Colonic mucosa (tissue), 4 donors: ENCODE measurements at regions not wholly inside any gene's neighbourhood (a gene's known extent, or its start where the extent isn't known, plus 50 kb on each side); places are given as distances from the start of the nearest gene placed in this dataset.

Experiments used
- DNase-seq: peaks from one replicate; pipeline ENCODE4 v3.0.0-alpha.2; 2020
- H3K27ac ChIP-seq: fragments of 200-600 bp; one replicate; pipeline ENCODE4 v1.8.0; 2021
- H3K27me3 ChIP-seq: fragments of 200-600 bp; one replicate; pipeline ENCODE4 v1.8.0; 2021
- H3K36me3 ChIP-seq: fragments of 200-600 bp; one replicate; pipeline ENCODE4 v1.8.0; 2021
- H3K4me1 ChIP-seq: fragments of 200-600 bp; one replicate; pipeline ENCODE4 v1.8.0; 2021; ENCODE audit warnings: mild to moderate bottlenecking
- H3K4me3 ChIP-seq: fragments of 200-600 bp; one replicate; pipeline ENCODE4 v1.8.0; 2021
- H3K9ac ChIP-seq, 2 donors: one replicate each; pipeline ENCODE4 v1.7.0; 2013; ENCODE audit warnings: control low read depth in 2 of 2, low read depth in 2 of 2, low read length in 2 of 2
- H3K9me3 ChIP-seq: fragments of 200-600 bp; one replicate; pipeline ENCODE4 v1.8.0; 2021
- intact Hi-C: fragments of 100-400 bp; cut with DNase I; formaldehyde crosslinking; loops from one replicate; pipeline ENCODE4 v1.14.1; 2022
- TF ChIP-seq, protein P1 (sequence below): fragments of 200-600 bp; IDR thresholded peaks from one replicate; pipeline ENCODE4 v1.8.0; 2022; ENCODE audit warnings: antibody characterized with exemption, mild to moderate bottlenecking
- donor health status: healthy.
- donor health status: DM: no; HTN: no; CAD: no.
- donor health status: DM: no; HTN: no; CAD: no.

DNA sequence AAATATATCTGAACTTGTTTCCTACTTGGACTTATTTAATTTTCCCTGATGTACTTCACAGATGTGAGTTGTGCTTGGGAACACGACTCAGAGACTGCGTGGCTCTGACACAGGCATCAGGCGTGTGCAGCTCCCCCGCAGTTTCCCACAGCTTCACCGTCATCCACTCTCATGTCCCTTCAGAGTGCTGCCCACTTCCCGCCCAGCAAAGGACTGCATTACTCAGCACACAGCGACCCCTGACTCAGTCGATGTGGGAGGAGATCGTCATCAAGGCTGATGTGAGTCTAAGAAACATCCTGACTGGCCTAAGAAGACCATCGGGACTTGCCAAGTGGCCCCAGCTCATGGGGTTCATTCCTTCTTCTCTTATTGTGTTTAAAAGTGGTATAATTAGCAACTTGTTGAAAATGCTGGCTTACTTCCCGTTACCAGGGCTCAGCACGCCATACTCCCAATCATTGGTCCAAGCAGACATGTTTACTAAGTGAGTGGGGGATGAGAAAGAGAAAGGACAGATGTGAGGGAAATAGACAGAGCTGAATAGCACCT, 539.4 kb upstream of the JARID2 start:
- Histone ChIP-seq H3K36me3 (no peaks in the 10 kb centered on the region), H3K27me3 (no peaks in the 10 kb centered on the region), H3K4me1 (no peaks in the 10 kb centered on the region), H3K9ac (no peak overlapping the region), H3K4me3 (no peak overlapping the region), H3K9me3 (no peaks in the 10 kb centered on the region), H3K27ac (no peak overlapping the region)
- no peak for DNase-seq
- TF ChIP-seq, protein P1, sequence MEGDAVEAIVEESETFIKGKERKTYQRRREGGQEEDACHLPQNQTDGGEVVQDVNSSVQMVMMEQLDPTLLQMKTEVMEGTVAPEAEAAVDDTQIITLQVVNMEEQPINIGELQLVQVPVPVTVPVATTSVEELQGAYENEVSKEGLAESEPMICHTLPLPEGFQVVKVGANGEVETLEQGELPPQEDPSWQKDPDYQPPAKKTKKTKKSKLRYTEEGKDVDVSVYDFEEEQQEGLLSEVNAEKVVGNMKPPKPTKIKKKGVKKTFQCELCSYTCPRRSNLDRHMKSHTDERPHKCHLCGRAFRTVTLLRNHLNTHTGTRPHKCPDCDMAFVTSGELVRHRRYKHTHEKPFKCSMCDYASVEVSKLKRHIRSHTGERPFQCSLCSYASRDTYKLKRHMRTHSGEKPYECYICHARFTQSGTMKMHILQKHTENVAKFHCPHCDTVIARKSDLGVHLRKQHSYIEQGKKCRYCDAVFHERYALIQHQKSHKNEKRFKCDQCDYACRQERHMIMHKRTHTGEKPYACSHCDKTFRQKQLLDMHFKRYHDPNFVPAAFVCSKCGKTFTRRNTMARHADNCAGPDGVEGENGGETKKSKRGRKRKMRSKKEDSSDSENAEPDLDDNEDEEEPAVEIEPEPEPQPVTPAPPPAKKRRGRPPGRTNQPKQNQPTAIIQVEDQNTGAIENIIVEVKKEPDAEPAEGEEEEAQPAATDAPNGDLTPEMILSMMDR, result no peak
- intact Hi-C loops, result no loop called here

- TF ChIP-seq, protein P1, result no peak
- H3K27ac ChIP-seq, result no peak overlapping the region
- H3K4me3 ChIP-seq, result no peak overlapping the region
- no peaks in the 10 kb centered on the region for H3K4me1 ChIP-seq
- no peaks in the 10 kb centered on the region for H3K27me3 ChIP-seq
- H3K36me3 ChIP-seq, result no peaks in the 10 kb centered on the region
- intact Hi-C loops, result no loop called here
- no peaks in the 10 kb centered on the region for H3K9me3 ChIP-seq
- no peak for DNase-seq
- H3K9ac ChIP-seq, result no peak overlapping the region
Observed at GRCh38 chr6:14707276-14707675, 538.6 kb upstream of the JARID2 start.

GRCh38 chr6:14707971-14708465, 537.9 kb upstream of the JARID2 start:
- H3K27me3 ChIP-seq, result no peaks in the 10 kb centered on the region
- TF ChIP-seq, protein P1, result no peak
- H3K36me3 ChIP-seq, result no peaks in the 10 kb centered on the region
- no peaks in the 10 kb centered on the region for H3K9me3 ChIP-seq
- no peak overlapping the region for H3K27ac ChIP-seq
- H3K4me3 ChIP-seq, result no peak overlapping the region
- no peak for DNase-seq
- no peak overlapping the region for H3K9ac ChIP-seq
- intact Hi-C loops, result no loop called here
- H3K4me1 ChIP-seq, result no peaks in the 10 kb centered on the region

GRCh38 chr6:14709066-14709670, 536.7 kb upstream of the JARID2 start:
- no peak for DNase-seq
- TF ChIP-seq, protein P1, result no peak
- no peaks in the 10 kb centered on the region for H3K4me1 ChIP-seq
- no peaks in the 10 kb centered on the region for H3K36me3 ChIP-seq
- H3K27me3 ChIP-seq, result no peaks in the 10 kb centered on the region
- no peak overlapping the region for H3K4me3 ChIP-seq
- no peaks in the 10 kb centered on the region for H3K9me3 ChIP-seq
- H3K9ac ChIP-seq, result no peak overlapping the region
- no peak overlapping the region for H3K27ac ChIP-seq
- intact Hi-C loops, result no loop called here

GRCh38 chr6:14709900-14710299, 536.0 kb upstream of the JARID2 start:
- H3K9me3 ChIP-seq, result no peaks in the 10 kb centered on the region
- intact Hi-C loops, result loop anchor here (10.0 kb wide), 1 partner anchor 495 kb away; no protein-coding TSS in a partner anchor
- no peak overlapping the region for H3K4me3 ChIP-seq
- no peaks in the 10 kb centered on the region for H3K4me1 ChIP-seq
- H3K9ac ChIP-seq, result no peak overlapping the region
- TF ChIP-seq, protein P1, result no peak
- DNase-seq, result no peak
- H3K36me3 ChIP-seq, result no peaks in the 10 kb centered on the region
- no peak overlapping the region for H3K27ac ChIP-seq
- no peaks in the 10 kb centered on the region for H3K27me3 ChIP-seq
